ENCODE measurements at regions not wholly inside any gene's neighbourhood (a gene's known extent, or its start where the extent isn't known, plus 50 kb on each side); places are given as distances from the start of the nearest gene placed in this dataset.

- TF ChIP-seq POLR2AphosphoS5 (IDR thresholded peaks at IDR 0.05) = no peak
- TF ChIP-seq CTCF (IDR thresholded peaks at IDR 0.05 in 8 of 11, conservative IDR thresholded peaks at IDR 0.05 in 3 of 11) = no peak
- no peak for TF ChIP-seq POLR2A (IDR thresholded peaks at IDR 0.05)
- intact Hi-C loops (cut with DNase I; ENCODE audit: low total_unique reads) = no loop called here
These were observed 278.6 kb upstream of the ITM2A start for GRCh38 chrX:79645749-79646148.

GRCh38 chrX:79631526-79631925 is 264.4 kb upstream of the ITM2A start:
- WGBS, 5 donors = 60 to 72% (median 63%) methylated on average over 5 of the region's 5 CpGs
- no peak overlapping the region for H3K4me3 ChIP-seq
- intact Hi-C loops (cut with DNase I; ENCODE audit: low total_unique reads) = no loop called here

More at GRCh38 chrX:79645749-79646148, 278.6 kb upstream of the ITM2A start:
- DNase-seq = no peak
- 41 to 75% (median 54%) methylated on average over 3 of the region's 3 CpGs for WGBS, 5 donors
- no peak overlapping the region for H3K4me3 ChIP-seq
- peaks cover 0 to 8% (median 0%) of the 10 kb centered on the region in 7 donors for H3K27me3 ChIP-seq (replicated peaks in 1 of 7)
- no peak overlapping the region for H3K27ac ChIP-seq
- H3K9me3 ChIP-seq = no peaks in the 10 kb centered on the region
- H3K36me3 ChIP-seq = no peaks in the 10 kb centered on the region
- no peaks in the 10 kb centered on the region for H3K4me1 ChIP-seq

GRCh38 chrX:79630033-79631009 is 263.2 kb upstream of the ITM2A start:
- Histone ChIP-seq H3K4me1 (no peaks in the 10 kb centered on the region), H3K9me3 (no peaks in the 10 kb centered on the region), H3K4me3 (no peak overlapping the region), H3K27ac (no peak overlapping the region), H3K27me3 (replicated peaks in 1 of 7) (no peaks in the 10 kb centered on the region), H3K36me3 (no peaks in the 10 kb centered on the region)
- intact Hi-C loops (cut with DNase I; ENCODE audit: low total_unique reads) = no loop called here
- WGBS, 5 donors = 62 to 85% (median 77%) methylated on average over 5 of the region's 5 CpGs
- no peak for DNase-seq
- TF ChIP-seq CTCF (IDR thresholded peaks at IDR 0.05 in 8 of 11, conservative IDR thresholded peaks at IDR 0.05 in 3 of 11) (no peak), POLR2AphosphoS5 (IDR thresholded peaks at IDR 0.05) (no peak), POLR2A (IDR thresholded peaks at IDR 0.05) (no peak)

More at GRCh38 chrX:79631526-79631925, 264.4 kb upstream of the ITM2A start:
- no peaks in the 10 kb centered on the region for H3K4me1 ChIP-seq
- H3K9me3 ChIP-seq = no peaks in the 10 kb centered on the region
- no peaks in the 10 kb centered on the region for H3K36me3 ChIP-seq
- no peaks in the 10 kb centered on the region for H3K27me3 ChIP-seq (replicated peaks in 1 of 7)
- no peak for DNase-seq
- no peak overlapping the region for H3K27ac ChIP-seq
- TF ChIP-seq POLR2A (IDR thresholded peaks at IDR 0.05) (no peak), CTCF (IDR thresholded peaks at IDR 0.05 in 8 of 11, conservative IDR thresholded peaks at IDR 0.05 in 3 of 11) (no peak), POLR2AphosphoS5 (IDR thresholded peaks at IDR 0.05) (no peak)

- Histone ChIP-seq H3K4me1 (no peaks in the 10 kb centered on the region), H3K27me3 (replicated peaks in 1 of 7) (peaks cover 0 to 6% (median 0%) of the 10 kb centered on the region in 7 donors), H3K9me3 (no peaks in the 10 kb centered on the region), H3K36me3 (no peaks in the 10 kb centered on the region), H3K27ac (no peak overlapping the region), H3K4me3 (no peak overlapping the region)
- DNase-seq = no peak
- intact Hi-C loops (cut with DNase I; ENCODE audit: low total_unique reads) = no loop called here
- TF ChIP-seq POLR2AphosphoS5 (IDR thresholded peaks at IDR 0.05) (no peak), POLR2A (IDR thresholded peaks at IDR 0.05) (no peak), CTCF (IDR thresholded peaks at IDR 0.05 in 8 of 11, conservative IDR thresholded peaks at IDR 0.05 in 3 of 11) (no peak)
- 56 to 86% (median 77%) methylated on average over 3 of the region's 3 CpGs for WGBS, 5 donors
These were observed 256.1 kb upstream of the ITM2A start for GRCh38 chrX:79623098-79623762.
